GM19351 (cell line): ENCODE measurements at regions not wholly inside any gene's neighbourhood (a gene's known extent, or its start where the extent isn't known, plus 50 kb on each side); places are given as distances from the start of the nearest gene placed in this dataset.

Experiments used
- ATAC-seq: cut with Tn5 transposase; IDR thresholded peaks from one replicate; pipeline ENCODE4 v1.9.1; 2021; ENCODE audit warnings: mild to moderate bottlenecking, moderate library complexity; ENCODE audit not compliant: unreplicated experiment

GRCh38 chr2:128448331-128449225, 129.9 kb upstream of the HS6ST1 start:
- ATAC-seq, result no peak

- ATAC-seq, result no peak
Observed at GRCh38 chr2:128449226-128450061, 130.8 kb upstream of the HS6ST1 start.

DNA sequence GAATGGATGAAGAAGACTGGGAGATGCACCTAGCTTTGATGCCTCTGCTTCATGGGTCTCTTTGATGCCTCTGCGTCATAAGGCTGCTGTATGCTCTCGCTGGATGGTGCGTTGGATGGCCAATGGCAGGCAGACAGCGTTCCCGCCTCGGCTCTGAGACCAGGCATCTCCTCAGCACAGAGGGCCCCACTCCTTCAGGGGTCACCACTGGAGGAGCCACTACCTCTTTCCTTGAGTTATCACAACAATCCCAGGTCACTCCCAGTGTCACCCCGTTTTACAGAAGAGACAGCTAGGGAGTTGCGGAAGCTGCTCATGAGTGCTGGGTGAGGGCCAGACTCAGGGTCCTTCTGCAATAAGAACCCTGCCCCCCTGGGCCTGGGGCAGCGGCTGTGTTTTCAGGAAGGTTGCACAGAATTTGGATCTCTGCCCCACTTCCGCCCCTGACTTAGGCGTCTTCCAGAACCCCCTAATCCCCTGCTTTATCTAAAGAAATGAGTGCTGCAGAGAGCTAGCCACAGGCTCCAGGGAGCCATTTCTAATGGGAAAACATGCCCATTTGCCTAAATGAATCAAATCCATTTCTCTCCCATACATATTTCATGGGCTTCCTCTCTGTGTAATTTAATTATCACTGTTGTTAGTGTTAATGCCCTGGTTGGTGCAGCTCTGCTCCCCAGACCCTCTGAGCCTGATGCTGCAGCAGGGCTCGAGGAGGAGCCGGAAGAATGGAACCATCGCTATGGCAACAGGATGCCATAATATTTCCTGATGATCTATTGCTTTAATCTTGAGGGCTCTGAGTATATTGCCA, 131.8 kb upstream of the HS6ST1 start:
- ATAC-seq, result no peak

DNA sequence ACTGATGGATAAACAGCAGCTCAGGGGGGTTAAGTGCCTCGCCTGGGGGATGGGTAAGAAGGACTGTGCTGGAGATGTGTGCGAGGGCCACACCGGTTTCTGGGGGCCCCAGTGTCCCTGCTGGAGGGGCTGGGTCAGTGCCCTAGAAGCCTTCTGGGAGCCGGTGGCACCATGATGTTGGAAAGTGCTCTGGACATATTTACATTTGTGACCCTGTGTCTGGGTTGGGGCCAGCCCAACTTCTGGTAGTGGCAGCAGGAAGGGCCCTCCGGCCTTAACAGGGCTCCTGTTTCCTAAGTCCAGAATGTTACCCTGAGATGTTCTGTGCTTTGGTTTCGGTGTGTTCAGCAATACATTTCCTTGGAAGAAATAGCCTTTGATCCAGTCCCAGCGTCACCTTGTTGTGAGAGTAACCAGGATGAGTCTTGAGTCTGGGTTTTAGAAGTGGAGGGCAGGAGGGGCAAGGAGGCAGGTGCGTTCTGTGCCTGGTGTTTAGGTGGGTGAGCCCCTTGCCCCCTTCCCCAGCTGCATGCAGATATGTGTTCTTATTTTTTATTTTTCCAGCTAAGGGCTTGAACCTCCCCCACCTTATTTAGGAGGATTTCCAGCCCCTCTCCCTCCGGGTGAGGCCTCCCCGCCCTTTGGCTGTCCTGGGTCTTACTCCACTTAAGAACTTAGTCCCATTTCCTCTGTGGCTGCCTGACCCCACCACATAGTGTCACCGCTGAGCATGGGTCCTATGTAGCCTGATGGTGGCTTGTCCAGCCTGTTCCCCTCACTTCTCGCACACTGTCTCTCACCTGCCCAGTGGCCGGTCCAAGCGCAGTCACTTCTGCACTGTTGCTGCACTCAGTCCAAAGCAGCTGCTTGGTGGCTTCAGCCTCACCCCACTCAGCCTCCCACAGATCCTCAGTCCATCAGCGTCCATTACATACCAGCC, 132.7 kb upstream of the HS6ST1 start:
- ATAC-seq, result no peak

DNA sequence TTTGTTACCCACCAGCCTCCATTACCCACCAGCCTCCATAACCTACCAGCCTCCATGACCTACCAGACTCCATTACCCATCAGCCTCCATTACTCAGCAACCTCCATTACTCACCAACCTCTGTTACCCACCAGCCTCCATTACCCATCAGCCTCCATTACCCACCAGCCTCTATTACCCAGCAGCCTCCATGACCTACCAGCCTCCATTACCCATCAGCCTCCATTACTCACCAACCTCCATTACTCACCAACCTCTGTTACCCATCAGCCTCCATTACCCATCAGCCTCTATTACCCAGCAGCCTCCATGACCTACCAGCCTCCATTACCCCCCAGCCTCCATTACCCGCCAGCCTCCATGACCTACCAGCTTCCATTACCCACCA, 133.3 kb upstream of the HS6ST1 start:
- no peak for ATAC-seq

- no peak for ATAC-seq
Observed at GRCh38 chr2:128452536-128453530, 134.2 kb upstream of the HS6ST1 start.

DNA sequence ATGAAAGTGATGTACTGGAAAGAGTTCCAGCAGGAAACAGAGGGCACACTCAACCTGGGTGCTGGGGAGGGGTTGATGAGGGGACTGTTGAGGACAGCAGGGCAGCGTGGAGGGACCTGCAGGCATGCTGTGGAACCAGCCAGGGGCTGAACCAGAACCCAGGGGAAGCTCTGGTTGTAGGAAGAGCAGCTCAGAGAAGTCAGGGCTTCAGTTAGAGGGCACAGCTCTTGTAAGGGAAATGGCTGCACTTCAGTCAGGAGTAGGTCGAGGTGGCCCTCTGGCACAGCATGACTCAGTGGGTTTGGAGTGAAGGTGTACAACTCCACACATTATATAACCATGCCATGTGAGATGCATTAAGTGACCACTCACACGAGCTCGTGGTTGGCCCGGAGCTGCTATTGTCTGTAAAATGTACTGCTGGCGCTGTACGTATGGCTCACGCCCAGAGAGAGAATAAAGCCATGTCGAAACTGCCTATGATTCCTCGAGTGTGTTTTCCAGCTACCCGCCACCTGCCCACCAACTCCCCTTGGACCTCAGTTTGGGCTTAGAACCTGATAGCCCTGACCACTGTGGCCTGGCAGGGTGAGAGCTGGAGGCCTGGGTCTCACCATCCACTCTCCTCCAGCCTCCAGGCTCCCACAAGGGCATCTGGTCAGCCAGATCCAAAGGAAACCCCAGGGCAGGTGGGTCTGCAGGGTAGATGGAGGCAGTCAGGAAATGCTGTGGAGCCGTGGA, 136.5 kb upstream of the HS6ST1 start:
- ATAC-seq, result no peak

- no peak for ATAC-seq
Observed at GRCh38 chr2:128455721-128456050, 137.0 kb upstream of the HS6ST1 start.

- no peak for ATAC-seq
Observed at GRCh38 chr2:128456281-128456680, 137.6 kb upstream of the HS6ST1 start.

GRCh38 chr2:128457006-128457604, 138.4 kb upstream of the HS6ST1 start:
- ATAC-seq, result no peak

GRCh38 chr2:128457716-128458115, 139.0 kb upstream of the HS6ST1 start:
- no peak for ATAC-seq

DNA sequence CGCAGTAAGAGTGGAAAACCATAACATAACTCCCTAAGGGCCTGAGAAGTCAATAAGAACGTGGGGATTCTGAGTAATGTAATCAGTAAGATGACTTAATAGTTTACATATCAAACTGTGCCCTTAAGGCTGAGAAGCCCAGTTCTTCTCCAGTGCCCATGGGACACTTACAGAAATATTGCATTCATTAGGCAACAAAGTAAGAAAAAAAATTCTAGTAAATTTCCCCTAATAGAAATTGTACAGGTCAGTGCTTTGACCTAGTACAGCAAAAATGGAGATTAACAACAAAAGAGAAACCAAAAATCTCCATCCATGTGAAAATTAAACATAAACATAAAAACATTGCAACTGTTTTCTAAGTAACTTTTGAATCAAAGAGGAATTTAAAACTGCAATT, 139.8 kb upstream of the HS6ST1 start:
- no peak for ATAC-seq

GRCh38 chr2:128464456-128464855, 145.8 kb upstream of the HS6ST1 start:
- no peak for ATAC-seq

DNA sequence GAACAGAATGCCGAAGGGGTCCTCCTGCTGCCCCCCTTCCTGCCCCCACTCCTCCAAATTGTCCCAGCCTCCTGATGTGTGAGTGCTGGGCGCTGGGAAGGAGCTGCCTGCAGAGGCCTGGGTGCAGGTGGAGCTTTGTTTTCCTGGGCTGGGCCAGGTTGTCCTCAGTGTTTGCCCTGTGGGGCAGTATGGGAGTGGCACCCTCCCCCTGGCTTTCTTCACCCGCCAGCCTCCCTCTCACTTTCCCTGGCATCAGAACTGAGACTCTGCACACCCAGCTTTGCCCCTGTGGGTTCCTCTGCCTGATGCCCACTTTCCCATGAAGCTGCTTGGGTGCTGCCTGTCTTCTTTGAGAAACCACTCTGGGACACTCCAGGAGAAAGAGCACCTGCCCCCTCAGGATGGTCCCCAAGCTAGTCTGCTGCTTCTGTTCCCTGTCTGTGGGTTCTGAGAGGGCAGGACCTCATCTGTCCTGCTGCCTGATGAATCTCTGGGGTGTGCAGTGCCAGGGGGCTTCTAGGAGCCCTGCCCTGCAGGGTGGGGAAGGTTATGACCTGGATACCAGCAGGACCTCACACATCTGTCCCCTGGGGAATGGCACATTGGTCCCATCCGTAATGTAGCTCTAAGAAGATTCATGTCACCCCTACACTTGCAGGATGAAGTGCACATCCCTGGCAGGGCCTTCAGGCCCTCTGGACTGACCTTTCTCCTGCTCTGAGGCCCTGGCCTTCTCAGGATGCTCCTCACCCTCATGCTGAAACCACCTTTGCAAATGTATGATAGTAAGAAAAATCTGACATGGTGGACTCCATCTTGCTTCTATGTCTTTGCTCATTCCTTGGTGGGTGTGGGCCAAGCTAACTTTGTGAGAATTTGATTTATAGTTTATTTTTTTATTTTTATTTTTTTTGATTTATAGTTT, 146.8 kb upstream of the HS6ST1 start:
- no peak for ATAC-seq

- ATAC-seq, result no peak
Observed at GRCh38 chr2:128466376-128466775, 147.7 kb upstream of the HS6ST1 start.

- no peak for ATAC-seq
Observed at GRCh38 chr2:128466776-128467175, 148.1 kb upstream of the HS6ST1 start.
